ENCODE measurements at regions not wholly inside any gene's neighbourhood (a gene's known extent, or its start where the extent isn't known, plus 50 kb on each side); places are given as distances from the start of the nearest gene placed in this dataset.

DNA sequence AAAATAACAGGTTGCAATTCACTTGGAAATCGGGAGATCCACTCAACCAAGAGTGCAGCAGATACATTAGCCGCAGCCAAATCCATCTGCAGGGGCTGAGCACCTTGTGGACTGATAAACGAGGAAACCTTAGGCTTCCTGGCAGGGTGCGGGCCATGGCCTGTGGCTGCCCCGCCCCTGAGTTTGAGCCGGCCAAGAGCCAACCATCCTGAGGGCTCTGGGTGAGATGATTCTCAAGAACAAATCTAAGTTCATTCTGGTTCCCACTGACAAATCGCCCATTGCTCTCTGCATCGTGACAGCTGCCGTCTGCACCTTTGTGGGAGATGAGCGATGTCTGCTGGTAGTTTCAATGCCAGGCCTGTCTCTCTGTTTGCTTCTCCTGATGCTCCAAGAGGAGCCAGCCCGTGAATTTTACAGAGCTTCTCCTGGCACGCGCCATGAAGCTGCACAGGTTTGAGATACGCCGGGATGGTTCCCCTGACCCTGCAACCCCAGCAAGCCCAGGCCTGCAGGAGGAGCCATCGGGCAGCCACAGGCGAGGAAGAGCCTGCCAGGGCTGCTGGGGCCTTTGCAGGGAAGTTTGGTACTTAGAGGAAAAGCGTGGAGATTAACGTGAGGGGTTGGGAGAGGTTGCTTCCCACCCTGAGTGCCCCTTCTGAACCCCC is 154.0 kb downstream of the OLFM1 start:
- H3K4me3 ChIP-seq (ENCODE audit: control insufficient read depth, low read depth, low read length): no peak overlapping the region
- TF ChIP-seq, protein P1, sequence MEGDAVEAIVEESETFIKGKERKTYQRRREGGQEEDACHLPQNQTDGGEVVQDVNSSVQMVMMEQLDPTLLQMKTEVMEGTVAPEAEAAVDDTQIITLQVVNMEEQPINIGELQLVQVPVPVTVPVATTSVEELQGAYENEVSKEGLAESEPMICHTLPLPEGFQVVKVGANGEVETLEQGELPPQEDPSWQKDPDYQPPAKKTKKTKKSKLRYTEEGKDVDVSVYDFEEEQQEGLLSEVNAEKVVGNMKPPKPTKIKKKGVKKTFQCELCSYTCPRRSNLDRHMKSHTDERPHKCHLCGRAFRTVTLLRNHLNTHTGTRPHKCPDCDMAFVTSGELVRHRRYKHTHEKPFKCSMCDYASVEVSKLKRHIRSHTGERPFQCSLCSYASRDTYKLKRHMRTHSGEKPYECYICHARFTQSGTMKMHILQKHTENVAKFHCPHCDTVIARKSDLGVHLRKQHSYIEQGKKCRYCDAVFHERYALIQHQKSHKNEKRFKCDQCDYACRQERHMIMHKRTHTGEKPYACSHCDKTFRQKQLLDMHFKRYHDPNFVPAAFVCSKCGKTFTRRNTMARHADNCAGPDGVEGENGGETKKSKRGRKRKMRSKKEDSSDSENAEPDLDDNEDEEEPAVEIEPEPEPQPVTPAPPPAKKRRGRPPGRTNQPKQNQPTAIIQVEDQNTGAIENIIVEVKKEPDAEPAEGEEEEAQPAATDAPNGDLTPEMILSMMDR (IDR thresholded peaks at IDR 0.05; ENCODE audit: control insufficient read depth, insufficient read depth, low read depth, low read length, missing control alignments): no peak
- no peak for DNase-seq (ENCODE audit: low read depth)

DNA sequence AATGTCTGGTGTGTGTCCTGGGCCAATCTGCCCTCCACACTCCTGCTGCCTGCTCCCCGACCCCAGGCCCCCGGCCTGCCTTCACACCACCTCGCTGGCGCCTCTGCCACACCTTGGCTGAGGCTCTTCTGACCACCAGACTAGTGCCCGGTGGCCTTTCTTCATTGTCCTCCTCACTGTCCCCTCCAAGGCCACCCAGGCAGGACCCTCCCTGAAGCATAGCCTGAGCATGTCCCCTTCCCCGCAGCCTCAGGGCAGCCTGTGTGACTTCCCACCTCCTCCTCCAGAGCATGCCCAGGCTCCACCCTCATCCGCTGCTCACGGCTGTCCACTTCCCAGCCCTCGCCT is 154.6 kb downstream of the OLFM1 start:
- no peak overlapping the region for H3K4me3 ChIP-seq (ENCODE audit: control insufficient read depth, low read depth, low read length)
- DNase-seq (ENCODE audit: low read depth): no peak
- TF ChIP-seq, protein P1 (IDR thresholded peaks at IDR 0.05; ENCODE audit: control insufficient read depth, insufficient read depth, low read depth, low read length, missing control alignments): no peak

DNA sequence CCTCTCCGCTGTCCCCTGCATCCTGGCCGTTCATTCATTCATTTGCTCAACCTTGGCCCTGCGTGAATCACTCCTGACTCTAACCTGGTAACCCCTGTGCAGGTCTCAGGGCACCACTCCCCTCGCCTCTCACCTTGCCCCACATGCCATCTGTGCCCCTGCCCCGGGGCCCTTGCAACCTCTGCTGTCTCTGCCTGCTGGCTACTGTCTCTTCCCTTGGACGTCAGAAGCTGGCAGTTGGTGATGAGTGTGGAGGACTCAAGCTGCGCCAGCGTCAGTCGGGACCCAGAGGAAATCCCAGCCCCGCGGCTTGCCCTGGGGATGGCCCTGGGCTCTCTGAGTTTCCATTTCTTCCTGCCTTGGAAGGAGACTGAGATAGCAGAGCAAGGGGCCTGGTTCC is 154.9 kb downstream of the OLFM1 start:
- DNase-seq (ENCODE audit: low read depth): no peak
- H3K4me3 ChIP-seq (ENCODE audit: control insufficient read depth, low read depth, low read length): no peak overlapping the region
- TF ChIP-seq, protein P1 (IDR thresholded peaks at IDR 0.05; ENCODE audit: control insufficient read depth, insufficient read depth, low read depth, low read length, missing control alignments): no peak

DNA sequence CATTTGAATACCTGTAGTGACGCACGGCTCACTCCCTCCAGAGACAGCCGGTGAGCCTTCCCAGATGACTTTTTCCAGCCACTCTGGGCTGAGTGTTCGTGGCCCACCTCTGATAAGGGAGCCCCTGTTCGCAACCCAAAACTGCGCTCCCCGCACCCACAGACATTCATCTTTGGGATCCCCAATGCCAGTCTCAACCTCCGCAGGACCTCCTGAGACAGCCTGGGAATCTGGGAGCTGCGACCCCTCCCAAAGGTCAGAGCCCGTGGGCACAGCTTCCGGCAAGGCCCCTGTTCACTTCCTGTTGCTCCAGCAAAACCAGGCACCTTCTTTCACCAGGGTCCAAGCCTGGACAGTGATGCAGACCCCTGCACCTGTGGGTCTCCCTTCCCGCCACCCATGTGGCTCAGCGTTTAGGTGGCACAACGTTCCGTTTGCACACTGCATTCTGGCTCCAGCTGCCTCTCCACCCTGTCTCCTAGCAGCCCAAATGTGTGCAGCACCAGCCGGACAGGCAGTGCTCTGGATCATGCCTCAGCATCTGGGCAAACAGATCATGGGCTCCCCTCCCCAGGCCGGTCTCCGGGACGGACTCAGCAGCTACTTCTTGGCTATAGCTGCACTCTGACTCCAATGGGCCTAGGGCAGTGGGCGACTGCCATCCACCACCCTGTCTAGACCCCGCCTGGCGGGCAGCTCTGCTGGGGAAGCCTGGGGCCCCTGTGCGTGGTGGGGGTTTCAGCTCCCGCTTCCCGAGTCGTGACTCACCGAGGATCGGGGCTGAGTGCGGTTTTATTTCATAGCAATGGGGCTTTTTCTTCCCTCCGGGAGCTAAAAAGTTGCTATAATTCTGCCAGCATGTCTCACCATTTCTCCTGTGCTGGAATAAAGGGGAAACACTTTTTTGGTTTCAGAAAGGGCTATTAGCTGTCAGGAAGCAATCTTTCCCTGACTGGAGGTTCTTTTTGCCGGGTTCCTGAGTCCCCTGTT is 156.0 kb downstream of the OLFM1 start:
- TF ChIP-seq, protein P1 (IDR thresholded peaks at IDR 0.05; ENCODE audit: control insufficient read depth, insufficient read depth, low read depth, low read length, missing control alignments): no peak
- no peak for DNase-seq (ENCODE audit: low read depth)
- no peak overlapping the region for H3K4me3 ChIP-seq (ENCODE audit: control insufficient read depth, low read depth, low read length)

DNA sequence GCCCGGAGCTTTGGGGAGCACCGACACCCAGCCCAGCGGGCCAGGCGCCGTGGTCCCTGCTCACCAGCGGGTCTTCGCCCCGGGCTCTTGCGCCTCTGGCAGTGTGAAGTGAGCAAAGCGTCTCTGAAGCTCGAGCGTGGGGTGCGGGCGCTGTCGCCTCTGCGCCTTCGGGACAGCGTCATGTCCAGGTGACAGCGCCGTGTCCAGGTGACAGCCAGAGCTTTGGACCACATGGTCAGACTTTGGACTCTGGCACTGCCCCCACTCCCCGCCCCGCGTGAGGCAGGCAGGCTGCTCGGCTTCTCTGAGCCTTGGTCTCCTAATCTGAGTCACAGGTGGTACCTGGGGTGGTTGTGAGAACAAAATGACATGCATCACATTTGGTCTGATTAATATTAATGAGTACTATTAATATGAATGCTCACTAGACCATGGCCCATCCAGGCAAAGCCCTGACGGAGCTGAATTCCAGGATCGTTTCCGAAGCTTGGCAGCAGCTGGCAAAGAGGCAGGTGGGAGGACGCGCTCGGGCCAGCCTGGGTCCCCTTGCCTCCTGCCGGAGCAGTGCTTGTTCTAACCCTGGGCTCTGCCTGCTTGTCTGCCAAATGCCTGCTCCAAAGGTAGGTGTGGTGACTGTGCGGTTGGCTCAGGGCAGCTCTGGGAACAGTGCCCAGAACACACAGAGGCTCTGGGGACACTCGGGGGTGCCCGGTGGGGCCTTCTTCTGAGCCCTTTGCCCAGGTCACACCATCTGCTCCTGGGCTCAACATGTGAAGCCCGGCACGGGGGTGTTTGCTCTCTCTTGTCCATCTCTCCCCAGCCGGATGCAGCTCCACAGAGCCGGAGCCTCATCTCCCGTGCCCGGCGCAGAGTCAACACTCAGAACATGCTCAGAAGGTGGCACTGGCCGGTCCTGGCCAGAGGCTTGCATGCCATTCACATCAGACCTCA is 157.1 kb downstream of the OLFM1 start:
- no peak overlapping the region for H3K4me3 ChIP-seq (ENCODE audit: control insufficient read depth, low read depth, low read length)
- TF ChIP-seq, protein P1 (IDR thresholded peaks at IDR 0.05; ENCODE audit: control insufficient read depth, insufficient read depth, low read depth, low read length, missing control alignments): no peak
- no peak for DNase-seq (ENCODE audit: low read depth)

Data from AG09309 (cell line).